Superior temporal gyrus (tissue), 1 donor: ENCODE measurements at regions not wholly inside any gene's neighbourhood (a gene's known extent, or its start where the extent isn't known, plus 50 kb on each side); places are given as distances from the start of the nearest gene placed in this dataset.
"Not testable (repeated sequence)": the region's sequence is repeated elsewhere in the genome, so short reads cannot be mapped to it uniquely, and the experiment has no call there.

Source experiments
- DNase-seq: peaks from one replicate; pipeline ENCODE4 v3.0.0-alpha.2; 2016; ENCODE audit errors: extremely low spot score

DNA sequence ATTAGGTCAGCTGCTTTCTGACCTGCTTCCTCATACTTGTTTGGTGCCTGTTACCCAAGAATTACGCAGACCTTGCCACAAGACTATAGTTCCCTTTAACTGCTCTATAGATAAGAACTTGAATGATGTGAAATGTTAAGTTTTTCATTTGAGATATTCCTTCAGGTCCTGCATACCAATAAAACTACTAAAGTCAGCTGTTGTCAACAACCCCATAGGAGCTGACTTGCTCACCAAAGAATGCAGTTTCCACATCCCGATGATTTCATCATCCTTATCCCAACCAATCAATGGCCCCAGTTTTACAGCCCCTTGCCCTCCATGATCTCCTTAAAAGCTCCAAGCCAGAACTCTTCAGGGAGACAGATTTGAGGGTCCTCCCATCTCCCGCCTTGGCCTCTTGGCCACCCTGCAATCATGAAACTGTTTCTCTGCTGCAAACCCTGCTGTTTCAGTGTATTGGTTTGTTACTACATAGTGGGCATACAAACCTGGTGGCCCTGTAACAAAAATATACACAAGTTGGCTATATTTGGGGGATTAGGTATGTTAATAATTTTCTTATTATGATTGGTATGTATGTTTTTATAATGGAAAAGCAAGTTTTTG lies 396.3 kb upstream of the CHST9 start:
- DNase-seq, result no peak

DNA sequence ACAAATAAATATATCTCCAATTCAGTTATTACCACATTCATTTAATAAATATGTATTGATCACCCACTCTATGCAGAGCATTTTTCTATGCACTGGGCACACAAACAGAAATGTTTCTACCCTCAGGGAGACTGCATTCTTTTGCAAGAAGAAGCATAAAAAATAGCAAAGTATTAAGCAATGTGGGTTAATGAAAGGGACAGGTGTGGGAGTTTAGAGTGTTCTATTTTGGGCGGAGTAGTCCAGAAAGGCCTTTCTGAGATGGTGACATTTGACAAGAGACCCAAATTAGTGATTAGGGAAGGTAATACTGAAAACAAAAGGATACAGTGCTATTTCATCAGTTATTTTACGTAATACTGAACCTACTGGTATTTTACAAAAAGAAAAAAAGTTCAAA lies 394.3 kb upstream of the CHST9 start:
- no peak for DNase-seq

DNA sequence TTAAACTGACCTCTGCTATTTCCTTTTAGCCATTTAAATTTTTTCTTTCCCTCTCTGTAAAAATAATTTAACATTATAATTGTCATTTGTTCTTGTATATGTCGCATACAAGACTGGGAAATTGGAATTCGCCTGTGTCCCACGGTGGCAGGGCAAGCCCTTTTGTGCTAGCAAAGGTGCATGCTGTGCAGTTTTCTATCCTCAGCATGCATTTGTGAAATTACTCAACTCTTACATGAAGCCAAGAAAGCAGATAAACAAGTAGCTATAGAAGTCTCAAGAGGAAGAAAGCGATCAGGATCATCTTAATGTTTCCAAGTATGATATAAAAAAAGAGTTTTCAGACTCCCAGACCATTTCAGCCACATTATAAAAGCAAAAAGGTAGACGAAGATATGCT lies 392.6 kb upstream of the CHST9 start:
- DNase-seq, result no peak

DNA sequence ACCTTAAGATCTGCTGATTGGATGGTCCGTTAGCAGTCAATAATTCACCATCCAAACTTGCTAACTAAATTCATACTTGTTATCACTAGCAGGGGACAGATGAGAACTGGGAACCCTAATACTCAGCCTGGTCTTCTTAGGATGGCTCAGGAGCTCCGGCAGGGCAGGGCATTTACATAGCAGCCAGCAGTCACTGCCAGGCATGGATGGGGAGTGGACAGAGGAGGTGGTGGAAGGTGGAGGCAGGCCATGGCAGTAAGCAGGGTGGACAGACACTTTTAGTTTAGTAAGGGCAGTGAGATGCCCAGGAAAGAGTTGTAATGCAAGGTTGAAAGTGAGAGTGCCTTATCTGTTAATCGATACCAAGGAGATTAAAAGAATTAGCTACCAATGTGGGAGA lies 392.2 kb upstream of the CHST9 start:
- no peak for DNase-seq

DNA sequence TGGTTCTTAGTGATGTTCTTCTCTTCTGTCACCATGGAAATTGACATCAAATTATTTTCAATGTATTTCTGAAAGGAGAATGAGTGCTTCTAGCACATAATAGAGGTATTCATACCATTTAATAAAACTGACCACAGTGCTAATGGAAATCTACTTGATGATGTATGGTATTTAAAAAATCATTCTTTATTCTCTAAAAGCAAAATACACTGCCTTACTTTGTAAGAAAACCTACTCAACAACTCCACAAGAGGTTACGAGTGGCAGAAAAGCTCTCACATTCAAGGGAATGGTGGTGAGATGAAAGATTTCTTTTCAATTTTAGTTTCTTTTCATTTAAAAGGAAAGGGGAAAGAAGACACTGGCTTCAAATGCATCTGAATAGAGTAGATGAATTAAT lies 382.3 kb upstream of the CHST9 start:
- DNase-seq, result no peak

DNA sequence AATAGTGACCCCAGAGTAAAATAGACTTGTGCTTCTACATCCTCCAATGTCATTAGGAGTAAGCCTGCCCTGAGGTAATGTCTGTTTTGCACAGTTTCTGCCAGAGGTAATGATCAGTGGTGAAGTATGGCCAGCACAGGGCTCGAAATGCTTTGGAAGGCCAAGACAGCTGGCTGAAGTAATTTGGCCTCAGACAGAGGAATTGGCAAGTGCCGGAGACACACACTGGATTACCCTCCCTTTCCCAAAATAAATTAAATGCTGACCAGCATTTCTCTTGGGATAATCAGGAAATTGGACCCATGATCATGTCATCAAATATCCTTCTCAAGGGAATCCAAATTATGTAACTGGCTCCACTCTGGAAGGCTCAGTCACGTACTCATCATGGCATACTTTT lies 379.0 kb upstream of the CHST9 start:
- no peak for DNase-seq

DNA sequence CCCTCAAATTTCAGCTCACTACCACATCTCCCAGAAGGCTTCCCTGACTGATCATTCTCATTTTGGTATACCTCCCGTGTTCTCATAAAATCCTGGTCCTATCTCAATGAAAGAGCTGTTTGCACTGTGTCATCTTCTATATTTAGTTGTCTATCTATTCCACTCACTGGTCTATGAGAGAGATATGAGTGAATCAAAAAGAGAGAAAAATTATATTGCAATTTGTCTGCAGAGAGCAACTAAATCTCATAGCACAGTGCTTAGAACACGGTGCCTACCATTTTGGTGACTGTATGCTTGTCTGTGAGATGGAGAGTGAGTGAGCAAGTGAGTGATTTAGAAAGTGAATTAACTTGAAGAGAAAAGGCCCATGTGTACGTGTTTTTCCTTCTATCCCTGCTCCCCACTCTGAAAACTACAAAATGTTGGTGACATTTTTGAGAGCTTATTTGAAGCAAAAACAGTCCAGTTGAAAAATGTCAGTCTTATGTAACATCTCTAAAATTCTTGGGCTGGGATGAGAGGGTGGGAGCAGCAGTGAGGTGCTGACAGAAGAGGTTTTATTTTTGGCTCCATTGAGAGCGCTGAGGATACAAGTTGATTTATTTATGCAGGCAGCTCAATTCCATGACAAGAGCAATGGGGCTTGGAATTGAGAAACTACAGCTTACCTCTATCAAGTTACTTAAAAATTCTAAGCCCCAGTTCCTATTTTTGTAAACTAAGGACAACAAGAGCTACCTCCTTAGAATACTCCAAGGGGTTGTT lies 373.5 kb upstream of the CHST9 start:
- peak; percentile 29 for DNase-seq

DNA sequence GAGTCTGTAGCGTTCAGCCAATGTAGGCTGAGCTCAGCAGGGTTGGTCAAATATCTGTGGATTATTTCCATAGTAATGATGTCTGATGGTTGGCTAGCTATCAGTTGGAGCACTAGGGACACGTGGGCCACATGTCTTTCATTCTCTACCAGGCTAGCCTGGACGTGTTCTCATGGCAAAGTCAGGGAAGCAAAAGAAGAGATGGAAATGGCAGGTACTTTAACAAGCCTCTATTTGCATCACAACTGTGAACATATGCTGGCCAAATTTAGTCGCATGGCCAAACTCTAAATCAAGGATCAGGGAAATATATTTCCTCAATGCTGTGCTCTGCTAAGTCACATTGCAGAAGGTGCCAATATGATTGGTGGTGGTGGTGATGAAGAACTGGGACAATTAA lies 371.6 kb upstream of the CHST9 start:
- DNase-seq, result no peak

DNA sequence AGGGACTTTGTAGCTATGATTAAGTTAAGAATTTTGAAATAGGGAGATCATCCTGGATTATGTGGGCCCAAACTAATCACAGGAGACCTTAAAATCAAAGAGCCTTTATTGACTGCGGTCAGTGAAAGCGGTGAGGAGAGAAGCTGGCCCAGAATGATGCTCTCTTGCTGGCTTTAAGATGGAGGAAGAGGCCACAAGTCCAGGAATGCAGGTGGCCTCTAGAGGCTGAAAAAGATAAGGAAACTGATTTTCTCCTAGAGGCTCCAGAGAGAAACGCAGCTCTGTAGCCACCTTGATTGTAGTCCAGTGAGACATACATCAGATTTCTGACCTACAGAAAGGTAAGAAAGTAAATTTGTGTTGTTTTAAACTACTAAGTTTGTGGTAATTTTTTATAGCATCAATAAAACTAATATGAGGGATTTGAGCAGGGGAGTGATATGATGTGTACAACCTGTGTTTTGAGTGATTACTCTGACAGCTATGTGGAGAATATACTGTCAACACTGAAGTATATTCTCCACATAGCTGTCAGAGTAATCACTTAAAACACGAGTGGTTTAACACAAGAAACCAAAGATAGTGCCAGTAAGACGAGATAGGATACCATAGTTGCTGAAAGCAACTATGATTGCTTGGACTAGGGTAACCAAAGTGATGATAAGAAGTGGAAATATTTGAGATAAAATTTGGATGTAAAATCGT lies 364.4 kb upstream of the CHST9 start:
- no peak for DNase-seq

DNA sequence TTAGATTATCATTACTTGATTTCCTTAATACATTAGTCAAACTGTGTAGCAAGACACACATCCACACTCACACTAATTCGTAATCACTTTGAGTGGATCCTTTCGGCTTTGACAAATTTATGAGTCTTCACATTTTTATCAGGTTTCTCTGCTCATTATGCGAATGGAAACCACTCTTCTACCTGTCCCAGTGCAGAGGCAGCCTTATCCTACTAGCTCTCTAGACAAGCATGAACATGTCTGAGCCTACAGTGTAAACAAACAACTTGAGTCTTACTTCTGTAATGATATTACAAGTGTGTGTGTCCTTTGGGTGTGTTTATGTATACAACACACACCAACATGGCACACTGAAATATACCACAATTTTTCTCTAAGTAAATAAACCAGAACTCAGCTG lies 361.9 kb upstream of the CHST9 start:
- no peak for DNase-seq

DNA sequence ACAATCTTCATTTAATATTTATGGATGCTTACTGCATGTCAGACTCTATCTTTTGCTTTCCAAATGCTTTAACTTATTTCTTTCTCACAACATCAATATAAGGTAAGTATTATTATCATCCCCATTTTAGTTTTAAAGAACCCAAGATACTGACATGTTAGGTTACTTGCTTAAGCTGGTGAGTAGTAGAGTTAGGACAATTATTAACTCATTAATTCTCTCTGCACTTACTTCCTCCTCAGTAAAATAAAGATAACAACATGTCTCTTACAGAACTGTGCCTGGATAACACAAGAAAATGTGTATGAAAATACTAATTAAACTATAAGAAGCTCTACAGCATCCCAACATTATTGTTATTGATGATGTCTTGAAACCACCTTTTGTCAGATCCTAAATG lies 359.1 kb upstream of the CHST9 start:
- DNase-seq, result no peak

DNA sequence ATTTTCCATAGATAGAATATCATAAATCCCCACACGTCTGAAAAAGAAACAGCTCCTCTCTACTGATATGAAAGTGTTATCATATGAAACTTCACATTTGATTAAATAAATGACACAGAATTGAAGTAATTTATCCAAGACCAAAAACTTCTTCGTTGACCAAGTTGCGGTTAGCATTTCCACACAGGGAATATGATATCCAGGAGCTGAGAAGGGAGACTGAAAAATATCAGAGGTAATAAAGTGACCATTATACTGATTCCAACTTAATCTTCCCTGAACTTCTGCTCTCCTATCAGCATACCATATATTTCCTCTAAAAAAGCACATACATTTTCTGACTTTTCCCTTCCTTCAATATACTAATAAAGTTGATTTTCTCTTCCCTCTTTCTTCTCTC lies 356.2 kb upstream of the CHST9 start:
- no peak for DNase-seq

DNA sequence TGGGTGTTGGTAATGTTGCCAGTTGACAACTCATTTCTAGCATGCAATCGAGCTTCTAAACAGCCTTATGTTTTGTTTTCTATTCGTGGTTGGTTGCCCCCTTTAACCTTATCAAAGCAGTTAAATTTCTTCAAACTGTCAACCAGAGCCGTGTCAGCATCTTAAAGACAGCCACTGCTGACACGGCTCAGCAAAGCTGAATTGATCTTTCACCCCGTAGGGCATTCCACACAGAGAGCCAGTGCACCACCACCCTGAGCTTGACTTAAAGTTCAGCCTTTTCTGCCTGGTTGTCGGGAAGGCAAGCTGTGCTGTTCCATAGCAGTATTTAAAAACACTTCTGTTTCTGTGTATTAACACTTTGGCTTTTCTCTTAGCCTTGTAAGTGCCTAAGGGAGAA lies 355.0 kb upstream of the CHST9 start:
- no peak for DNase-seq

DNA sequence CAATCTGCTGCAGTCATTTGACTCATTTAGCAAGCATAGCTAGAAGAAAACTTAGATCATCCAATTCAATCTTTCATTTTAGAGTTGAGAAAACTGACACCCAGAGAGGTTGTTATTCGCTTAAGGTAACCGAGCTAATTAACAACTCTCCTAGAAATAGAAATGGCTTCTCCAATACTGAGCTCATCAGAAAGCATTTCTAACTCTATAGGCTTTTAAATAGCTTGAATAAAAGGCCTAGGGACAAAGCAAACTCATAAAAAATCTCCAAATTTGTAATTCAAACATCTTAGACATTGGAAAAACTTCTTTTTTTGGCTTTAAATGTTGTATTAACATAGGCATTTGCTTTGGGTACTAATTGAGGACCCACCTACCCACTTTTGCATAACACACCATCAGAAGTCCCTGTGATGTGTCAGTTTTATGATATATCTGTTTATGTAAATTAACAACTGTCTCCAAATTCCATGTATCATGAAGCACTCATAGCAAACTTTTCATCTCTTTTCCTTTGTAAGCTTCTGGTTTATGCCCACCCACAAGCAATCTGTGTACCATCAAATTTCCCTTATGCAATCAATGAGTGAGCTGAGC lies 343.9 kb upstream of the CHST9 start:
- no peak for DNase-seq

DNA sequence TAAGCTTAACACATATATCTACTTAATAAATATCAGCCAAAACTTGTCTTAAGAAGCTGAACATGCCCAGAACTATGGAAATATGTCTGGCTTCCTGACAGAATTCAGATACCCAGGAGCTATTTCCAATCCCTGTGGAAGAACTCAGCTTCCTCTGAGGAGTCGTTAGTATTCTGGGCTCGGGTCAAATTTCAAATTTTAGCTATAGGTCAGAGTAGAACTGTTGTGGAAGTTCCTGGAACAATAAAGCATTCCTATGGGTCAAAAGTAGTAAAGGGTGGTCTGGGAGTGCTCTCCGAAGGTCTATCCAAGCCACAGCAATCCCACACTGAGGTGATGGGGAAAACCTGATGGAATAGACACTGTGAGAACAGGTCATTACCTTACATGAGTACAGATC lies 342.7 kb upstream of the CHST9 start:
- no peak for DNase-seq

DNA sequence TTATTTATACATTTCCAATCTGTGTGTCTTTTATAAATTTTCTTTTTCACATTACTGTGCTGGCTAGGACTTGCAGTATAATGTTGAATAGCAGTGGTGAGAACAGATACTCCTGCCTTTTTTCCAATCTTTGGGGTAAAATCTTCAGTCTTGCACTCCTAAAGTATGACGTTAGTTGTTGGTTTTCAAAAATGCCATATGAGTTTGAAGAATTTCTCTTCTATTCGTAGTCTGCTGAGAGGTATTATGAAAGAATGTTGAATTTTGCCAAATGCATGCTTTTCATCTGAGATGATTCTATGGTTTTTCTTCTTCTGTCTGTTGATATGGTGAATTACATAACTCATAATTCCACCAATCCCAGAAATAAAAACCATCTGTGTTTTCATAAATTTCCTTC lies 335.3 kb upstream of the CHST9 start:
- DNase-seq, result no peak

DNA sequence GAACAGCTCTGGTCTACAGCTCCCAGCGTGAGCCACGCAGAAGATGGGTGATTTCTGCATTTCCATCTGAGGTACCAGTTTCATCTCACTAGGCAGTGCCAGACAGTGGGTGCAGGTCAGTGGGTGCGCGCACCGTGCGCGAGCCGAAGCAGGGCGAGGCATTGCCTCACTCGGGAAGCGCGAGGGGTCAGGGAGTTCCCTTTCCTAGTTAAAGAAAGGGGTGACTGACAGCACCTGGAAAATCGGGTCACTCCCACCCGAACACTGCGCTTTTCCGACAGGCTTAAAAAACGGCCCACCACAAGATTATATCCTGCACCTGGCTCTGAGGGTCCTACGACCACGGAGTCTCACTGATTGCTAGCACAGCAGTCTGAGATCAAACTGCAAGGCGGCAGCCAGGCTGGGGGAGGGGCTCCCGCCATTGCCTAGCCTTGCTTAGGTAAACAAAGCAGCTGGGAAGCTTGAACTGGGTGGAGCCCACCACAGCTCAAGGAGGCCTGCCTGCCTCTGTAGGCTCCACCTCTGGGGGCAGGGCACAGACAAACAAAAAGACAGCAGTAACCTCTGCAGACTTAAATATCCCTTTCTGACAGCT lies 325.0 kb upstream of the CHST9 start:
- not testable (repeated sequence) for DNase-seq

DNA sequence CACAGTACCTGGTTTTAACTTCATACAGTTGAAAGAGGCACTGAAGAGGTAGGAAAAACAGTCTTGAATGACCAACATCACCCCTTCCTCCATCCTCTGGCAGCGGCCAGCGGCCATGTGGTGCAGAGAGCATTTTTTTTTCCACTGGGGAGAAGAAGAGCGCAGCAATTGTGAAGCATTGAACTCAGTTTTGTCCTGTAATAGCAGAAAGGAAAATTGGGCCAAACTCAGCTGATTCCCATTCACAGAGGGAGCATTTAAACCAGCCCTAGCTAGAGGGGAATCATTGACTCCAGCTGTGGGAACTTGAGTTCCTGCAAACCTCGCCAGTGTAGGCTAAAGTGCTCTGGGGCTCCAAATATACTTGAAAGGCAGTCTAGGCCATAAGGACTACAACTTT lies 316.6 kb upstream of the CHST9 start:
- DNase-seq, result no peak

DNA sequence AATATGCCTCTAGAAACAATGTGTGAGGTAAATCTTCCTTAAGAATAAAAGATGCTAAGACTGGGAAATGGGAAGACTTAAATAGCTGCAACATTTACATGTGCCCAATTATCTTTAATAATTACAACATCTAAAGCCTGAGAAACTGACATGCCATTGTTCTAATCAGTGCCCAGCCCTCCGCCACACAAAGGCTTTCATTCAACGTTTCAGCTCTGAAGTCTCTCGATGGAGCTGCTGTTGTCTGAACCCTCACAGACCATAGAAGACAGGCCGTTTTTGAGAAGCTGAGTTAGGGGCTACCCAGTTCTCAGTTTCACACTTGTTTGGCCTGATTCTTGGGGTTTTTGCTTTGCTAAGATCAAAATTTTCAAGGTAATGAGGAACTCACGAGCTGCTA lies 315.4 kb upstream of the CHST9 start:
- DNase-seq, result peak; percentile 34

DNA sequence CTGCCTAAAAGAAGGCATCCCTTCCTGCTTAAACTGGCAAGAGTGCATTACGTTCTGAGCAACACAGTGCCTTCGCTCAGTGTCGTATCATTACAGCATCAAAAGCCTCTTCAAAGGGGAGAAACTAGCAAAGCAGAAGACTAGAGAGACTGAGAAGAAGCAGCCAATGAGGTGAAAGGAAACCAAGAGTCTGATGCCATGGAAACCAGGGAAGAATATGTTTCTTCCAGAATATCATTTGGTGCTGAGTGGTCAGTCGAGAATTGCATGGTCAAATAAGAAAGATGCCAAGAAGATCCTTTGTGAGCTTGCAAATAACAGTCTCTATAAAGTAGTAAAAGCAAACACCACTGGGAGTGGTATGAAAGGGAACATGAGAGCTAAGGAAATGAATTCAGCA lies 312.1 kb upstream of the CHST9 start:
- DNase-seq, result no peak

DNA sequence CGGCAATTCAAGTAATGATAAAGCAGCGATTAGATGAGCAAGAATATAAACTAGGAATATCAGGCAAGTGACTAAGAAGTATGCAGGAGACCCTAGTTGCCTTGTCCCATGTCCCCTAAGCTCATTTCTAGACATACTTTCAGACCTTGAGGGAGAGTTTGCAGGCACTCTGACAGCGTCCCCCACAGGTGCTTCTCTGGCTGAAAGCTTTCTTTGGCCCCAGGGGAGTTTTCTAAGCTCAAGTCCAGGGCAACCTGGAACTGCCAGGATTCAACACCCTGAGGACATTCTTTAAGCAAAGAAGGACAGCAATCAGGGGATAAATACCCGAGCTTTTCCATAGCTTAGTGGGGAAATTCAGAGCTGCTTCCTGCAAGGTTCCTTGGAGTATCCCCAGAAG lies 308.1 kb upstream of the CHST9 start:
- no peak for DNase-seq

DNA sequence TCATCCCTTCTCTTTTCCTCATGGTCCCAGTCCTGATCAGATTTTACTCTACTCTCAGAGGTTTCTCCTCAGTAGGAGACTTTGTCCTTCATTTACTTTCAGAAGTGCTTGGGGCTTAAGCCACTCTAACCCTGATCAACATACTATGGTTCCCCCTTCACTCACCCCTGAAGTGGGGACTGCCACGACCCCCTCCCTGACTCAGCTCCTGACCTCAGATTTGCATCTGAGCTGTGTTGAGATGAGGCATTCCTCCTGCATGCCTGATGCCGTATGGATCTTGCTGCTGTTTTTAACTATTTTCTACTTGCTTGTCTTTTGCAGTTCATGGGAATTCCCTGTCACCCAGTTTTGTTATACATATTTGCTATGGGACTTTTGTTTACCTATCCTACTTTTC lies 306.7 kb upstream of the CHST9 start:
- no peak for DNase-seq
